GM12891 (cell line): ENCODE measurements at regions not wholly inside any gene's neighbourhood (a gene's known extent, or its start where the extent isn't known, plus 50 kb on each side); places are given as distances from the start of the nearest gene placed in this dataset.

Source experiments
- POLR2A ChIP-seq: IDR thresholded peaks from 2 replicates; pipeline ENCODE4 v1.6.1; 2011; ENCODE audit warnings: low read depth, low read length, control low read depth
- POLR2AphosphoS5 ChIP-seq: IDR thresholded peaks from 2 replicates; pipeline ENCODE4 v1.6.1; 2011; ENCODE audit warnings: low read depth, low read length, control low read depth
- SPI1 ChIP-seq: IDR thresholded peaks from 2 replicates; pipeline ENCODE4 v1.6.1; 2011; ENCODE audit warnings: low read depth, low read length, control low read depth
- TAF1 ChIP-seq: IDR thresholded peaks from 2 replicates; pipeline ENCODE4 v1.6.1; 2011; ENCODE audit warnings: low read depth, low read length, control low read depth

- no peak for TF ChIP-seq POLR2A
- no peak for TF ChIP-seq SPI1
- no peak for TF ChIP-seq TAF1
- no peak for TF ChIP-seq POLR2AphosphoS5
Measured at GRCh38 chr11:57888386-57888785, 126.8 kb downstream of the CTNND1 start.
